ENCODE measurements at regions not wholly inside any gene's neighbourhood (a gene's known extent, or its start where the extent isn't known, plus 50 kb on each side); places are given as distances from the start of the nearest gene placed in this dataset.
A peak's percentile ranks its signal among the peaks of the same experiment; 100 is the strongest.

GRCh38 chr7:52727632-52728031 lies 307.8 kb upstream of the POM121L12 start:
- in situ Hi-C loops (cut with HindIII; ENCODE audit: low sequenced_read_pairs): no loop called here
- DNase-seq (ENCODE audit: low read depth, low spot score): no peak

GRCh38 chr7:52726986-52727385 lies 308.4 kb upstream of the POM121L12 start:
- in situ Hi-C loops (cut with HindIII; ENCODE audit: low sequenced_read_pairs): no loop called here
- no peak for TF ChIP-seq CTCF (IDR thresholded peaks at IDR 0.05; ENCODE audit: low read depth, low read length)
- no peak for DNase-seq (ENCODE audit: low read depth, low spot score)
- no peak overlapping the region for H3K4me3 ChIP-seq (ENCODE audit: low read depth, low read length)

More at GRCh38 chr7:52727632-52728031, 307.8 kb upstream of the POM121L12 start:
- H3K4me3 ChIP-seq (ENCODE audit: low read depth, low read length): no peak overlapping the region
- TF ChIP-seq CTCF (IDR thresholded peaks at IDR 0.05; ENCODE audit: low read depth, low read length): no peak

- no peak for TF ChIP-seq CTCF (IDR thresholded peaks at IDR 0.05; ENCODE audit: low read depth, low read length)
- DNase-seq (ENCODE audit: low read depth, low spot score): peak; percentile 22
- no peak overlapping the region for H3K4me3 ChIP-seq (ENCODE audit: low read depth, low read length)
- in situ Hi-C loops (cut with HindIII; ENCODE audit: low sequenced_read_pairs): no loop called here
Measured at GRCh38 chr7:52726493-52726892, 308.9 kb upstream of the POM121L12 start.

GRCh38 chr7:52723606-52724005 lies 311.8 kb upstream of the POM121L12 start:
- DNase-seq (ENCODE audit: low read depth, low spot score): peak; percentile 8
- no peak overlapping the region for H3K4me3 ChIP-seq (ENCODE audit: low read depth, low read length)
- TF ChIP-seq CTCF (IDR thresholded peaks at IDR 0.05; ENCODE audit: low read depth, low read length): no peak
- in situ Hi-C loops (cut with HindIII; ENCODE audit: low sequenced_read_pairs): no loop called here

GRCh38 chr7:52720856-52721255 lies 314.6 kb upstream of the POM121L12 start:
- DNase-seq (ENCODE audit: low read depth, low spot score): no peak
- no peak overlapping the region for H3K4me3 ChIP-seq (ENCODE audit: low read depth, low read length)
- in situ Hi-C loops (cut with HindIII; ENCODE audit: low sequenced_read_pairs): no loop called here
- no peak for TF ChIP-seq CTCF (IDR thresholded peaks at IDR 0.05; ENCODE audit: low read depth, low read length)

GRCh38 chr7:52719677-52720076 lies 315.8 kb upstream of the POM121L12 start:
- TF ChIP-seq CTCF (IDR thresholded peaks at IDR 0.05; ENCODE audit: low read depth, low read length): no peak
- DNase-seq (ENCODE audit: low read depth, low spot score): peak; percentile 25
- no peak overlapping the region for H3K4me3 ChIP-seq (ENCODE audit: low read depth, low read length)
- in situ Hi-C loops (cut with HindIII; ENCODE audit: low sequenced_read_pairs): no loop called here

- no peak for DNase-seq (ENCODE audit: low read depth, low spot score)
- no peak overlapping the region for H3K4me3 ChIP-seq (ENCODE audit: low read depth, low read length)
- in situ Hi-C loops (cut with HindIII; ENCODE audit: low sequenced_read_pairs): no loop called here
- no peak for TF ChIP-seq CTCF (IDR thresholded peaks at IDR 0.05; ENCODE audit: low read depth, low read length)
Measured at GRCh38 chr7:52715701-52716100, 319.7 kb upstream of the POM121L12 start.
